ENCODE measurements at regions not wholly inside any gene's neighbourhood (a gene's known extent, or its start where the extent isn't known, plus 50 kb on each side); places are given as distances from the start of the nearest gene placed in this dataset.

GRCh38 chr3:88623709-88624108 lies 473.9 kb downstream of the C3orf38 start:
- DNase-seq: no peak
- Histone ChIP-seq H3K4me2 (ENCODE audit: low read depth, low read length) (no peak overlapping the region), H3K27me3 (replicated peaks; ENCODE audit: insufficient read depth, low read length) (no peaks in the 10 kb centered on the region), H3K36me3 (replicated peaks; ENCODE audit: insufficient read depth, low read length) (no peaks in the 10 kb centered on the region), H3K4me3 (ENCODE audit: low read length) (no peak overlapping the region), H3K9me2 (replicated peaks; ENCODE audit: insufficient read depth, low read length) (no peaks in the 10 kb centered on the region), H3K4me1 (ENCODE audit: low read length) (no peaks in the 10 kb centered on the region), H3F3A (ENCODE audit: insufficient read depth, low read length) (no peaks in the 10 kb centered on the region), H3K27ac (ENCODE audit: low read length) (no peak overlapping the region), H2AFZ (ENCODE audit: low read length) (no peak overlapping the region), H3K9ac (ENCODE audit: low read length) (no peak overlapping the region), H4K20me1 (ENCODE audit: insufficient read depth, low read length) (no peaks in the 10 kb centered on the region), H3K79me2 (ENCODE audit: low read length) (no peaks in the 10 kb centered on the region), H3K9me3 (replicated peaks; ENCODE audit: insufficient read depth, low read length) (no peaks in the 10 kb centered on the region)
- TF ChIP-seq EZH2phosphoT487 (IDR thresholded peaks at IDR 0.05; ENCODE audit: low read length) (no peak), EZH2 (optimal IDR thresholded peaks at IDR 0.05; ENCODE audit: low read depth, low read length) (no peak)
- TF ChIP-seq, protein P1, sequence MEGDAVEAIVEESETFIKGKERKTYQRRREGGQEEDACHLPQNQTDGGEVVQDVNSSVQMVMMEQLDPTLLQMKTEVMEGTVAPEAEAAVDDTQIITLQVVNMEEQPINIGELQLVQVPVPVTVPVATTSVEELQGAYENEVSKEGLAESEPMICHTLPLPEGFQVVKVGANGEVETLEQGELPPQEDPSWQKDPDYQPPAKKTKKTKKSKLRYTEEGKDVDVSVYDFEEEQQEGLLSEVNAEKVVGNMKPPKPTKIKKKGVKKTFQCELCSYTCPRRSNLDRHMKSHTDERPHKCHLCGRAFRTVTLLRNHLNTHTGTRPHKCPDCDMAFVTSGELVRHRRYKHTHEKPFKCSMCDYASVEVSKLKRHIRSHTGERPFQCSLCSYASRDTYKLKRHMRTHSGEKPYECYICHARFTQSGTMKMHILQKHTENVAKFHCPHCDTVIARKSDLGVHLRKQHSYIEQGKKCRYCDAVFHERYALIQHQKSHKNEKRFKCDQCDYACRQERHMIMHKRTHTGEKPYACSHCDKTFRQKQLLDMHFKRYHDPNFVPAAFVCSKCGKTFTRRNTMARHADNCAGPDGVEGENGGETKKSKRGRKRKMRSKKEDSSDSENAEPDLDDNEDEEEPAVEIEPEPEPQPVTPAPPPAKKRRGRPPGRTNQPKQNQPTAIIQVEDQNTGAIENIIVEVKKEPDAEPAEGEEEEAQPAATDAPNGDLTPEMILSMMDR (IDR thresholded peaks at IDR 0.05; ENCODE audit: low read length): no peak

DNA sequence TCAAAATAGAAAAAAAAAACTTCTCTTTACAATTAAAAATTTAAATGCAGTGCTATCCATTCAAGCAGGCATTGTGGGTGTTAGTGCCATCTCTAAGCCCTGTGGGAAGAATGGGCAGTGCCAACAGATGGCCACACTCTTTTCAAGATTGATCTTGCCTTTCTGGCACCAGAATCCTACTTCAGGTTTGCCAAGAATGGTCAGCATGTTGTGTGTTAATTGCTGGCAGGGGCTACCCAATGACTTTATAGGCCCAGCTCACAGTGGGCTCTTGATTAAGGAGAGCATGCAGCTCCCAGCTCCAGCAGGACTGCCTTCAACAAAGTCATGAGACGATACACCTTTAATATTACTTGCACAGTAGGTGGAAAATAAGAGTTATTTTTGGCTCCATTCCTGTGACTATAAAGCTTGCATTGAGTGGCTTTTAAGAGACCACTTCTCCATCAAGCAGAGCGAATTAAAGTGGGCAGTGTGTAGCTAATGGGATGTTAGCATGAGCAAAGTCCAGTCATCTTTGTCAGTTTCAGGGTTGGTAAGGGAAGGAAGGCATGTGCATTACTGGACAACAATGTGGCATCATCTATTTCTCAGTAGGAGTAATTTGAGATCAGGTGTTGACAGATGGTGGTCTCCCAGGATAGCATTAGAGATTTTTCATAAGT lies 476.8 kb downstream of the C3orf38 start:
- no peaks in the 10 kb centered on the region for H3K4me1 ChIP-seq (ENCODE audit: low read length)
- no peaks in the 10 kb centered on the region for H3K9me2 ChIP-seq (replicated peaks; ENCODE audit: insufficient read depth, low read length)
- H3K27ac ChIP-seq (ENCODE audit: low read length): no peak overlapping the region
- no peak overlapping the region for H3K4me3 ChIP-seq (ENCODE audit: low read length)
- no peaks in the 10 kb centered on the region for H3K9me3 ChIP-seq (replicated peaks; ENCODE audit: insufficient read depth, low read length)
- TF ChIP-seq, protein P1 (IDR thresholded peaks at IDR 0.05; ENCODE audit: low read length): no peak
- TF ChIP-seq EZH2phosphoT487 (IDR thresholded peaks at IDR 0.05; ENCODE audit: low read length) (no peak), EZH2 (optimal IDR thresholded peaks at IDR 0.05; ENCODE audit: low read depth, low read length) (no peak)
- no peaks in the 10 kb centered on the region for H3K79me2 ChIP-seq (ENCODE audit: low read length)
- no peak overlapping the region for H2AFZ ChIP-seq (ENCODE audit: low read length)
- H3F3A ChIP-seq (ENCODE audit: insufficient read depth, low read length): no peaks in the 10 kb centered on the region
- H4K20me1 ChIP-seq (ENCODE audit: insufficient read depth, low read length): no peaks in the 10 kb centered on the region
- H3K9ac ChIP-seq (ENCODE audit: low read length): no peak overlapping the region
- no peaks in the 10 kb centered on the region for H3K27me3 ChIP-seq (replicated peaks; ENCODE audit: insufficient read depth, low read length)
- no peak overlapping the region for H3K4me2 ChIP-seq (ENCODE audit: low read depth, low read length)
- DNase-seq: no peak
- H3K36me3 ChIP-seq (replicated peaks; ENCODE audit: insufficient read depth, low read length): no peaks in the 10 kb centered on the region

- Histone ChIP-seq H3K27ac (ENCODE audit: low read length) (no peak overlapping the region), H3K27me3 (replicated peaks; ENCODE audit: insufficient read depth, low read length) (no peaks in the 10 kb centered on the region), H4K20me1 (ENCODE audit: insufficient read depth, low read length) (no peaks in the 10 kb centered on the region), H3K4me3 (ENCODE audit: low read length) (no peak overlapping the region), H3K4me2 (ENCODE audit: low read depth, low read length) (no peak overlapping the region), H2AFZ (ENCODE audit: low read length) (no peak overlapping the region), H3K36me3 (replicated peaks; ENCODE audit: insufficient read depth, low read length) (no peaks in the 10 kb centered on the region), H3K79me2 (ENCODE audit: low read length) (no peaks in the 10 kb centered on the region), H3F3A (ENCODE audit: insufficient read depth, low read length) (no peaks in the 10 kb centered on the region), H3K9me3 (replicated peaks; ENCODE audit: insufficient read depth, low read length) (no peaks in the 10 kb centered on the region), H3K4me1 (ENCODE audit: low read length) (no peaks in the 10 kb centered on the region), H3K9me2 (replicated peaks; ENCODE audit: insufficient read depth, low read length) (no peaks in the 10 kb centered on the region), H3K9ac (ENCODE audit: low read length) (no peak overlapping the region)
- TF ChIP-seq, protein P1 (IDR thresholded peaks at IDR 0.05; ENCODE audit: low read length): no peak
- no peak for TF ChIP-seq EZH2 (optimal IDR thresholded peaks at IDR 0.05; ENCODE audit: low read depth, low read length)
- TF ChIP-seq EZH2phosphoT487 (IDR thresholded peaks at IDR 0.05; ENCODE audit: low read length): no peak
- no peak for DNase-seq
These were observed 478.5 kb upstream of the EPHA3 start for GRCh38 chr3:88628901-88629300.

All from MM.1S (cell line).